ENCODE measurements at regions not wholly inside any gene's neighbourhood (a gene's known extent, or its start where the extent isn't known, plus 50 kb on each side); places are given as distances from the start of the nearest gene placed in this dataset.

- Histone ChIP-seq H3K4me3 (ENCODE audit: low read depth in 1 of 3, low read length in 3 of 3) (no peak overlapping the region), H3K9ac (ENCODE audit: low read depth in 1 of 2, low read length in 2 of 2) (no peak overlapping the region), H3K9me3 (ENCODE audit: control insufficient read depth in 4 of 4, low read length in 3 of 4) (peaks cover 0 to 7% (median 1%) of the 10 kb centered on the region in 4 donors), H3K27ac (ENCODE audit: low read depth in 1 of 2, low read length in 2 of 2) (no peak overlapping the region), H3K4me1 (ENCODE audit: control insufficient read depth in 4 of 4, insufficient read depth in 4 of 4, low read length in 3 of 4) (no peaks in the 10 kb centered on the region), H3K27me3 (ENCODE audit: control insufficient read depth in 4 of 4, insufficient read depth in 4 of 4, low read length in 3 of 4) (no peaks in the 10 kb centered on the region), H3K36me3 (ENCODE audit: control insufficient read depth in 4 of 4, insufficient read depth in 3 of 4, low read depth in 1 of 4, low read length in 3 of 4) (no peaks in the 10 kb centered on the region)
- 72% methylated on average over 5 of the region's 5 CpGs for WGBS
- TF ChIP-seq GABPA (IDR thresholded peaks at IDR 0.05 in 1 of 2, conservative IDR thresholded peaks at IDR 0.05 in 1 of 2) (no peak), YY1 (IDR thresholded peaks at IDR 0.05) (no peak), JUND (IDR thresholded peaks at IDR 0.05) (no peak), HNF4A (conservative IDR thresholded peaks at IDR 0.05) (no peak), FOXA2 (IDR thresholded peaks at IDR 0.05) (no peak)
- TF ChIP-seq, protein P1, sequence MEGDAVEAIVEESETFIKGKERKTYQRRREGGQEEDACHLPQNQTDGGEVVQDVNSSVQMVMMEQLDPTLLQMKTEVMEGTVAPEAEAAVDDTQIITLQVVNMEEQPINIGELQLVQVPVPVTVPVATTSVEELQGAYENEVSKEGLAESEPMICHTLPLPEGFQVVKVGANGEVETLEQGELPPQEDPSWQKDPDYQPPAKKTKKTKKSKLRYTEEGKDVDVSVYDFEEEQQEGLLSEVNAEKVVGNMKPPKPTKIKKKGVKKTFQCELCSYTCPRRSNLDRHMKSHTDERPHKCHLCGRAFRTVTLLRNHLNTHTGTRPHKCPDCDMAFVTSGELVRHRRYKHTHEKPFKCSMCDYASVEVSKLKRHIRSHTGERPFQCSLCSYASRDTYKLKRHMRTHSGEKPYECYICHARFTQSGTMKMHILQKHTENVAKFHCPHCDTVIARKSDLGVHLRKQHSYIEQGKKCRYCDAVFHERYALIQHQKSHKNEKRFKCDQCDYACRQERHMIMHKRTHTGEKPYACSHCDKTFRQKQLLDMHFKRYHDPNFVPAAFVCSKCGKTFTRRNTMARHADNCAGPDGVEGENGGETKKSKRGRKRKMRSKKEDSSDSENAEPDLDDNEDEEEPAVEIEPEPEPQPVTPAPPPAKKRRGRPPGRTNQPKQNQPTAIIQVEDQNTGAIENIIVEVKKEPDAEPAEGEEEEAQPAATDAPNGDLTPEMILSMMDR (IDR thresholded peaks at IDR 0.05; ENCODE audit: low read depth, low read length, missing input control): no peak
- DNase-seq (ENCODE audit: low spot score): no peak
These were observed 704.5 kb upstream of the RAB6C start for GRCh38 chr2:129274918-129275317.

GRCh38 chr2:129275706-129276105 is 703.8 kb upstream of the RAB6C start:
- TF ChIP-seq, protein P2, sequence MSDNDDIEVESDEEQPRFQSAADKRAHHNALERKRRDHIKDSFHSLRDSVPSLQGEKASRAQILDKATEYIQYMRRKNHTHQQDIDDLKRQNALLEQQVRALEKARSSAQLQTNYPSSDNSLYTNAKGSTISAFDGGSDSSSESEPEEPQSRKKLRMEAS (IDR thresholded peaks at IDR 0.05): no peak
- TF ChIP-seq, protein P3, sequence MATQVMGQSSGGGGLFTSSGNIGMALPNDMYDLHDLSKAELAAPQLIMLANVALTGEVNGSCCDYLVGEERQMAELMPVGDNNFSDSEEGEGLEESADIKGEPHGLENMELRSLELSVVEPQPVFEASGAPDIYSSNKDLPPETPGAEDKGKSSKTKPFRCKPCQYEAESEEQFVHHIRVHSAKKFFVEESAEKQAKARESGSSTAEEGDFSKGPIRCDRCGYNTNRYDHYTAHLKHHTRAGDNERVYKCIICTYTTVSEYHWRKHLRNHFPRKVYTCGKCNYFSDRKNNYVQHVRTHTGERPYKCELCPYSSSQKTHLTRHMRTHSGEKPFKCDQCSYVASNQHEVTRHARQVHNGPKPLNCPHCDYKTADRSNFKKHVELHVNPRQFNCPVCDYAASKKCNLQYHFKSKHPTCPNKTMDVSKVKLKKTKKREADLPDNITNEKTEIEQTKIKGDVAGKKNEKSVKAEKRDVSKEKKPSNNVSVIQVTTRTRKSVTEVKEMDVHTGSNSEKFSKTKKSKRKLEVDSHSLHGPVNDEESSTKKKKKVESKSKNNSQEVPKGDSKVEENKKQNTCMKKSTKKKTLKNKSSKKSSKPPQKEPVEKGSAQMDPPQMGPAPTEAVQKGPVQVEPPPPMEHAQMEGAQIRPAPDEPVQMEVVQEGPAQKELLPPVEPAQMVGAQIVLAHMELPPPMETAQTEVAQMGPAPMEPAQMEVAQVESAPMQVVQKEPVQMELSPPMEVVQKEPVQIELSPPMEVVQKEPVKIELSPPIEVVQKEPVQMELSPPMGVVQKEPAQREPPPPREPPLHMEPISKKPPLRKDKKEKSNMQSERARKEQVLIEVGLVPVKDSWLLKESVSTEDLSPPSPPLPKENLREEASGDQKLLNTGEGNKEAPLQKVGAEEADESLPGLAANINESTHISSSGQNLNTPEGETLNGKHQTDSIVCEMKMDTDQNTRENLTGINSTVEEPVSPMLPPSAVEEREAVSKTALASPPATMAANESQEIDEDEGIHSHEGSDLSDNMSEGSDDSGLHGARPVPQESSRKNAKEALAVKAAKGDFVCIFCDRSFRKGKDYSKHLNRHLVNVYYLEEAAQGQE (IDR thresholded peaks at IDR 0.05): no peak
- TF ChIP-seq FOXA2 (IDR thresholded peaks at IDR 0.05) (no peak), NR2F2 (IDR thresholded peaks at IDR 0.05) (no peak), GABPA (IDR thresholded peaks at IDR 0.05 in 1 of 2, conservative IDR thresholded peaks at IDR 0.05 in 1 of 2) (no peak)
- TF ChIP-seq, protein P4, sequence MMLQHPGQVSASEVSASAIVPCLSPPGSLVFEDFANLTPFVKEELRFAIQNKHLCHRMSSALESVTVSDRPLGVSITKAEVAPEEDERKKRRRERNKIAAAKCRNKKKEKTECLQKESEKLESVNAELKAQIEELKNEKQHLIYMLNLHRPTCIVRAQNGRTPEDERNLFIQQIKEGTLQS (IDR thresholded peaks at IDR 0.05): no peak

GRCh38 chr2:129276978-129277584 is 702.4 kb upstream of the RAB6C start:
- H3K4me1 ChIP-seq (ENCODE audit: control insufficient read depth in 4 of 4, insufficient read depth in 4 of 4, low read length in 3 of 4): no peaks in the 10 kb centered on the region
- peaks cover 0 to 2% (median 0%) of the 10 kb centered on the region in 4 donors for H3K9me3 ChIP-seq (ENCODE audit: control insufficient read depth in 4 of 4, low read length in 3 of 4)
- H3K27me3 ChIP-seq (ENCODE audit: control insufficient read depth in 4 of 4, insufficient read depth in 4 of 4, low read length in 3 of 4): no peaks in the 10 kb centered on the region
- no peak for DNase-seq (ENCODE audit: low spot score)
- 73% methylated on average over 5 of the region's 5 CpGs for WGBS
- H3K4me3 ChIP-seq (ENCODE audit: low read depth in 1 of 3, low read length in 3 of 3): no peak overlapping the region
- no peaks in the 10 kb centered on the region for H3K36me3 ChIP-seq (ENCODE audit: control insufficient read depth in 4 of 4, insufficient read depth in 3 of 4, low read depth in 1 of 4, low read length in 3 of 4)
- H3K9ac ChIP-seq (ENCODE audit: low read depth in 1 of 2, low read length in 2 of 2): no peak overlapping the region
- H3K27ac ChIP-seq (ENCODE audit: low read depth in 1 of 2, low read length in 2 of 2): no peak overlapping the region
- TF ChIP-seq FOXA2 (IDR thresholded peaks at IDR 0.05) (no peak), SP1 (IDR thresholded peaks at IDR 0.05) (no peak), YY1 (IDR thresholded peaks at IDR 0.05) (no peak), EGR1 (IDR thresholded peaks at IDR 0.05; ENCODE audit: low read depth in 2 of 2) (no peak), RXRA (IDR thresholded peaks at IDR 0.05) (no peak), HNF4G (IDR thresholded peaks at IDR 0.05) (no peak), ZBTB33 (IDR thresholded peaks at IDR 0.05) (no peak), FOXA1 (IDR thresholded peaks at IDR 0.05) (no peak)
- TF ChIP-seq, protein P1 (IDR thresholded peaks at IDR 0.05; ENCODE audit: low read depth, low read length, missing input control): no peak
- TF ChIP-seq, protein P4 (IDR thresholded peaks at IDR 0.05): no peak

More at GRCh38 chr2:129275706-129276105, 703.8 kb upstream of the RAB6C start:
- Histone ChIP-seq H3K9me3 (ENCODE audit: control insufficient read depth in 4 of 4, low read length in 3 of 4) (peaks cover 0 to 2% (median 0%) of the 10 kb centered on the region in 4 donors), H3K27ac (ENCODE audit: low read depth in 1 of 2, low read length in 2 of 2) (no peak overlapping the region), H3K27me3 (ENCODE audit: control insufficient read depth in 4 of 4, insufficient read depth in 4 of 4, low read length in 3 of 4) (no peaks in the 10 kb centered on the region), H3K36me3 (ENCODE audit: control insufficient read depth in 4 of 4, insufficient read depth in 3 of 4, low read depth in 1 of 4, low read length in 3 of 4) (no peaks in the 10 kb centered on the region), H3K4me1 (ENCODE audit: control insufficient read depth in 4 of 4, insufficient read depth in 4 of 4, low read length in 3 of 4) (no peaks in the 10 kb centered on the region), H3K9ac (ENCODE audit: low read depth in 1 of 2, low read length in 2 of 2) (no peak overlapping the region), H3K4me3 (ENCODE audit: low read depth in 1 of 3, low read length in 3 of 3) (no peak overlapping the region)
- WGBS: 87% methylated on average over 3 of the region's 3 CpGs
- DNase-seq (ENCODE audit: low spot score): no peak

Data from liver (tissue), 8 donors.